Tibial nerve (tissue), 4 donors: ENCODE measurements at regions not wholly inside any gene's neighbourhood (a gene's known extent, or its start where the extent isn't known, plus 50 kb on each side); places are given as distances from the start of the nearest gene placed in this dataset.

Source experiments
- EP300 ChIP-seq, 2 donors: sonication (generic); formaldehyde crosslinking; IDR thresholded peaks; one replicate each; pipeline ENCODE4 v1.6.1; 2017; ENCODE audit warnings: antibody characterized with exemption in 2 of 2, mild to moderate bottlenecking in 1 of 2
- POLR2A ChIP-seq, 2 donors: fragments of 450-650 bp; IDR thresholded peaks; one replicate each; pipeline ENCODE4 v1.6.1; 2017; ENCODE audit warnings: antibody characterized with exemption in 2 of 2, mild to moderate bottlenecking in 2 of 2, moderate library complexity in 2 of 2
- TF ChIP-seq, protein P1 (sequence below), 5 experiments: fragments of 200-600 bp in 3 of 5; fragments of 450-650 bp in 2 of 5; sonication (generic) in 3 of 5; IDR thresholded peaks; one replicate each; pipeline ENCODE4 v1.5.1; 2016 to 2019; ENCODE audit warnings: antibody characterized with exemption in 5 of 5, mild to moderate bottlenecking in 3 of 5, moderate library complexity in 2 of 5

DNA sequence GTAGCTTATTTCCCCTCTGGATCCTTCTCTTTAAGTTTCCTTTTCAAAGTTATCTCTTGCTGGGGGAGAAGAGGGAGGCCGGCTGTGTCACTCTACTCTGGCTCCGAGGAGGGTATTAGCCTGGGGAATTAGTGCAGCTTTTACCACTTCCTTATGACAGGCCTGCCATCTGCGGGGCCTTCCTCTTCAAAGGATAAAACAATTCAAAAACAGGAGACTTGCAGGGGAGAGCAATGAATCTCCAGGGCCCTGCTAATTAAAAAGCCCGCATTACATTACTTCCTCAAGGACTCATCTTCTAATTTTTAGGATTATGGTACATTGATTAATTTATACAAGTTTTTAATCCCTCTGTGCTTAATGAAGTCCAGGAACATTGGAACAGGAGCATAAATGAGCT lies 190.9 kb upstream of the CDH5 start:
- no peak for TF ChIP-seq POLR2A (IDR thresholded peaks at IDR 0.05)
- TF ChIP-seq, protein P1, sequence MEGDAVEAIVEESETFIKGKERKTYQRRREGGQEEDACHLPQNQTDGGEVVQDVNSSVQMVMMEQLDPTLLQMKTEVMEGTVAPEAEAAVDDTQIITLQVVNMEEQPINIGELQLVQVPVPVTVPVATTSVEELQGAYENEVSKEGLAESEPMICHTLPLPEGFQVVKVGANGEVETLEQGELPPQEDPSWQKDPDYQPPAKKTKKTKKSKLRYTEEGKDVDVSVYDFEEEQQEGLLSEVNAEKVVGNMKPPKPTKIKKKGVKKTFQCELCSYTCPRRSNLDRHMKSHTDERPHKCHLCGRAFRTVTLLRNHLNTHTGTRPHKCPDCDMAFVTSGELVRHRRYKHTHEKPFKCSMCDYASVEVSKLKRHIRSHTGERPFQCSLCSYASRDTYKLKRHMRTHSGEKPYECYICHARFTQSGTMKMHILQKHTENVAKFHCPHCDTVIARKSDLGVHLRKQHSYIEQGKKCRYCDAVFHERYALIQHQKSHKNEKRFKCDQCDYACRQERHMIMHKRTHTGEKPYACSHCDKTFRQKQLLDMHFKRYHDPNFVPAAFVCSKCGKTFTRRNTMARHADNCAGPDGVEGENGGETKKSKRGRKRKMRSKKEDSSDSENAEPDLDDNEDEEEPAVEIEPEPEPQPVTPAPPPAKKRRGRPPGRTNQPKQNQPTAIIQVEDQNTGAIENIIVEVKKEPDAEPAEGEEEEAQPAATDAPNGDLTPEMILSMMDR (IDR thresholded peaks at IDR 0.05), result no peak
- TF ChIP-seq EP300 (IDR thresholded peaks at IDR 0.05), result no peak
